ENCODE measurements at regions not wholly inside any gene's neighbourhood (a gene's known extent, or its start where the extent isn't known, plus 50 kb on each side); places are given as distances from the start of the nearest gene placed in this dataset.

GRCh38 chr13:107275312-107275711 is 707.4 kb upstream of the ARGLU1 start:
- no peak overlapping the region for H3K4me2 ChIP-seq (ENCODE audit: low read depth, low read length, poor library complexity, severe bottlenecking)
- no peak overlapping the region for H3K9ac ChIP-seq (ENCODE audit: low read depth, low read length, poor library complexity, severe bottlenecking)
- H4K20me1 ChIP-seq (ENCODE audit: insufficient read depth, low read length, poor library complexity, severe bottlenecking), result no peaks in the 10 kb centered on the region
- no peaks in the 10 kb centered on the region for H3F3A ChIP-seq (ENCODE audit: low read depth)
- H3K4me1 ChIP-seq (ENCODE audit: insufficient read depth, low read length, poor library complexity, severe bottlenecking), result no peaks in the 10 kb centered on the region
- no peaks in the 10 kb centered on the region for H3K79me2 ChIP-seq (ENCODE audit: insufficient read depth, low read length)
- H3K9me2 ChIP-seq (replicated peaks; ENCODE audit: low read depth, low read length), result no peaks in the 10 kb centered on the region
- no peak overlapping the region for H2AFZ ChIP-seq (ENCODE audit: low read length)
- no peak overlapping the region for H3K4me3 ChIP-seq (ENCODE audit: low read length, poor library complexity, severe bottlenecking)
- no peak for TF ChIP-seq CTCF (conservative IDR thresholded peaks at IDR 0.05; ENCODE audit: low read length)
- no peak for TF ChIP-seq EZH2phosphoT487 (IDR thresholded peaks at IDR 0.05; ENCODE audit: borderline replicate concordance)
- no peaks in the 10 kb centered on the region for H3K9me3 ChIP-seq (ENCODE audit: insufficient read depth, low read depth, low read length)
- no peaks in the 10 kb centered on the region for H3K36me3 ChIP-seq (ENCODE audit: insufficient read depth, low read length)
- no peaks in the 10 kb centered on the region for H3K27me3 ChIP-seq (ENCODE audit: insufficient read depth, low read length, poor library complexity, severe bottlenecking)

GRCh38 chr13:107271227-107271626 is 703.3 kb upstream of the ARGLU1 start:
- H3K79me2 ChIP-seq (ENCODE audit: insufficient read depth, low read length), result no peaks in the 10 kb centered on the region
- no peak overlapping the region for H3K4me3 ChIP-seq (ENCODE audit: low read length, poor library complexity, severe bottlenecking)
- no peaks in the 10 kb centered on the region for H3K9me3 ChIP-seq (ENCODE audit: insufficient read depth, low read depth, low read length)
- H3K4me1 ChIP-seq (ENCODE audit: insufficient read depth, low read length, poor library complexity, severe bottlenecking), result no peaks in the 10 kb centered on the region
- TF ChIP-seq CTCF (conservative IDR thresholded peaks at IDR 0.05; ENCODE audit: low read length) (no peak), EZH2phosphoT487 (IDR thresholded peaks at IDR 0.05; ENCODE audit: borderline replicate concordance) (no peak)
- no peaks in the 10 kb centered on the region for H3K36me3 ChIP-seq (ENCODE audit: insufficient read depth, low read length)
- H3K9me2 ChIP-seq (replicated peaks; ENCODE audit: low read depth, low read length), result no peaks in the 10 kb centered on the region
- no peak overlapping the region for H2AFZ ChIP-seq (ENCODE audit: low read length)
- H3K27me3 ChIP-seq (ENCODE audit: insufficient read depth, low read length, poor library complexity, severe bottlenecking), result no peaks in the 10 kb centered on the region
- no peak overlapping the region for H3K9ac ChIP-seq (ENCODE audit: low read depth, low read length, poor library complexity, severe bottlenecking)
- H3F3A ChIP-seq (ENCODE audit: low read depth), result no peaks in the 10 kb centered on the region
- no peaks in the 10 kb centered on the region for H4K20me1 ChIP-seq (ENCODE audit: insufficient read depth, low read length, poor library complexity, severe bottlenecking)
- H3K4me2 ChIP-seq (ENCODE audit: low read depth, low read length, poor library complexity, severe bottlenecking), result no peak overlapping the region

GRCh38 chr13:107266657-107267056 is 698.7 kb upstream of the ARGLU1 start:
- H2AFZ ChIP-seq (ENCODE audit: low read length), result no peak overlapping the region
- no peaks in the 10 kb centered on the region for H3F3A ChIP-seq (ENCODE audit: low read depth)
- H4K20me1 ChIP-seq (ENCODE audit: insufficient read depth, low read length, poor library complexity, severe bottlenecking), result no peaks in the 10 kb centered on the region
- H3K4me1 ChIP-seq (ENCODE audit: insufficient read depth, low read length, poor library complexity, severe bottlenecking), result no peaks in the 10 kb centered on the region
- H3K36me3 ChIP-seq (ENCODE audit: insufficient read depth, low read length), result no peaks in the 10 kb centered on the region
- no peak for TF ChIP-seq EZH2phosphoT487 (IDR thresholded peaks at IDR 0.05; ENCODE audit: borderline replicate concordance)
- no peak for TF ChIP-seq CTCF (conservative IDR thresholded peaks at IDR 0.05; ENCODE audit: low read length)
- no peaks in the 10 kb centered on the region for H3K9me3 ChIP-seq (ENCODE audit: insufficient read depth, low read depth, low read length)
- H3K79me2 ChIP-seq (ENCODE audit: insufficient read depth, low read length), result no peaks in the 10 kb centered on the region
- no peak overlapping the region for H3K4me2 ChIP-seq (ENCODE audit: low read depth, low read length, poor library complexity, severe bottlenecking)
- no peak overlapping the region for H3K4me3 ChIP-seq (ENCODE audit: low read length, poor library complexity, severe bottlenecking)
- no peaks in the 10 kb centered on the region for H3K9me2 ChIP-seq (replicated peaks; ENCODE audit: low read depth, low read length)
- H3K27me3 ChIP-seq (ENCODE audit: insufficient read depth, low read length, poor library complexity, severe bottlenecking), result no peaks in the 10 kb centered on the region
- H3K9ac ChIP-seq (ENCODE audit: low read depth, low read length, poor library complexity, severe bottlenecking), result no peak overlapping the region
